Stimulated activated naive CD8-positive, alpha-beta T cell treated with anti-CD3 and anti-CD28 coated beads, Interleukin-15, Interleukin-2, amounts not matched to agents 100 U/mL and 50 U/mL, for 24 hours (primary cell): ENCODE measurements at regions not wholly inside any gene's neighbourhood (a gene's known extent, or its start where the extent isn't known, plus 50 kb on each side); places are given as distances from the start of the nearest gene placed in this dataset.
"Not testable (repeated sequence)": the region's sequence is repeated elsewhere in the genome, so short reads cannot be mapped to it uniquely, and the experiment has no call there.

Experiments used
- ATAC-seq: fragments of 150-1000 bp; cut with Tn5 transposase; one replicate; pipeline ENCODE4 v1.10.0; 2021
- DNase-seq: peaks from one replicate; pipeline ENCODE4 v3.0.0; 2021

- DNase-seq (no peak), ATAC-seq (no peak)
These were observed 121.0 kb upstream of the ZNF521 start for GRCh38 chr18:25473008-25473407.

GRCh38 chr18:25470756-25471524 lies 119.0 kb upstream of the ZNF521 start:
- ATAC-seq, result not testable (repeated sequence)

GRCh38 chr18:25470062-25470461 lies 118.1 kb upstream of the ZNF521 start:
- DNase-seq (no peak), ATAC-seq (no peak)

More at GRCh38 chr18:25470756-25471524, 119.0 kb upstream of the ZNF521 start:
- DNase-seq, result not testable (repeated sequence)

GRCh38 chr18:25469489-25469888 lies 117.5 kb upstream of the ZNF521 start:
- ATAC-seq, result no peak
- DNase-seq, result no peak

- no peak for ATAC-seq
- DNase-seq, result no peak
These were observed 115.4 kb upstream of the ZNF521 start for GRCh38 chr18:25467226-25467987.

GRCh38 chr18:25465152-25465732 lies 113.3 kb upstream of the ZNF521 start:
- DNase-seq (no peak), ATAC-seq (no peak)

DNA sequence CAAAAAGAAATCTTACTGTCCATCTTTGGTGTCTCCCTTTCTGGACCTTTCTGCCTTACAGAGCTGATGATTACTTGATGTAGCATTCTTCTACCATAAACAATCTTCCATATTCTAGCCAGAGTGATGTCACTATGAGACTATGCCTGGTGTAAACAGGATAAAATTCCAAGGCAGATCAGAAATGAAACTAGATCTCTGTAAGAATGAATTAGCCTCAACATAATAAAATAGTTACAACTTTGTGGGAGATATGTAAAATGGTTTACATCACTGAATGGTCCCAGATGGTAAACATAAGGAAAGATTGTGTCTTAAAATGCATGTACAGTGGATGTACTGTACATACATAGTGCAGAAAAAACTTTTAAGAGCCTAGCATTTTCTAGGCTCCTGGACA lies 112.3 kb upstream of the ZNF521 start:
- ATAC-seq, result no peak
- DNase-seq, result no peak

GRCh38 chr18:25463726-25464125 lies 111.8 kb upstream of the ZNF521 start:
- no peak for ATAC-seq
- DNase-seq, result no peak

DNA sequence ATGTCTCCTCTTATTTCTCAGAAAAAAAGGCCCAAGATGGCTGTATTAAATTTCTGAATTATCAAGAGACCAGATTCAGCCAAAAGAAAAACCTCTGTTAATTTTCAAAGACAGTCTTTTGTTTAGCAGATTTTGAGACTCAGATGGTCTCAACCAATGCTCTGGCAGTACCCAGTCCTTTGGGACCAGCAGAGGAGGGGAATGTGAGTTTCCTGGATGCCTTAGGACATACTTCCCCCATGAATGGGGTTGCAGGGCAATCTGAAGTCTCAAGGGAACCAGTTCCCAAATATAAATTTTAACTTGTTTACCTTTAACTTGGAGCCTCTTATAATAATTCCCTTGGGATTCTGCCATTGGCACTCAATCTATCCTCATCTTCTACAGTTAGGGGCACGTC lies 107.8 kb upstream of the ZNF521 start:
- no peak for ATAC-seq
- DNase-seq, result no peak

GRCh38 chr18:25457601-25458000 lies 105.6 kb upstream of the ZNF521 start:
- DNase-seq (no peak), ATAC-seq (no peak)

GRCh38 chr18:25457126-25457525 lies 105.2 kb upstream of the ZNF521 start:
- DNase-seq (no peak), ATAC-seq (no peak)

GRCh38 chr18:25456334-25457010 lies 104.5 kb upstream of the ZNF521 start:
- DNase-seq, result no peak
- ATAC-seq, result no peak

DNA sequence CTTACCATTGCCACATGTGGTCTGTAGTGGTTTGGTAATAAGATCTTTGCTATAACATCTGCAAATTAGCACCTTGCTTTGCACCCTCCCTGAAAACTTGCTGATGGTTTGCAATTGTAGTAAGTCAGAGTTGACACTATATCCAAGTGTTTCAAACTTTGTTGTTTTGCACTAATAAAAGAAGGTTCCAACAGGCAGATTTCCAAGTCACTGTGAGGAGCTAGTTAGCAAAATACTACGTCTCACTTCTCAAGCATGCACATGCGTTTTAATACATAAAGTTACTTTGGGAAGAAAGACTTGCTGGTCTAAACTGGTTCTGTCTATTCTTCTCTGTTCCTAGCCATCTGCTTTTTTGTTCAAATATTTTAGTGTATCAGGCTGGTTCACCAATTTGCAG lies 103.7 kb upstream of the ZNF521 start:
- DNase-seq, result no peak
- no peak for ATAC-seq

GRCh38 chr18:25455159-25455558 lies 103.2 kb upstream of the ZNF521 start:
- ATAC-seq (no peak), DNase-seq (no peak)

DNA sequence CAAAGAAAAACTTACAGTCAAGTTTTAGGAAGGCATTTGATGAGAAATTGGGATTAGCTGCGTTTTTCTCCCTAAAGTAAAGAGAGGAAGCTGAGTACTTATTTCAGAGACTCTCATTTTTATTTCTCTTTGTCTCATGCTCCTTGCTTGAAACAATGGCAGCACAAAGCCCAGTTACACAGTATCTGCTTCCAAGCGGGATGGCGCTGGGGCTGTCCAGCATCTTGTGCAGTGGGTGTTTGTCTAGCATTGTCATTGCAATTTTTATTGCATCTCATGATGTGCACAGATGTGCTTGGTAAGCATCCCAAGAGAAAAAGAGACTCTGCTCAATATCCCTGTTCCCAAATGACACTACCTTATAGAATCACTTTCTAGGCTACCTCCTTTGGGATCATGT lies 102.8 kb upstream of the ZNF521 start:
- ATAC-seq (no peak), DNase-seq (no peak)

DNA sequence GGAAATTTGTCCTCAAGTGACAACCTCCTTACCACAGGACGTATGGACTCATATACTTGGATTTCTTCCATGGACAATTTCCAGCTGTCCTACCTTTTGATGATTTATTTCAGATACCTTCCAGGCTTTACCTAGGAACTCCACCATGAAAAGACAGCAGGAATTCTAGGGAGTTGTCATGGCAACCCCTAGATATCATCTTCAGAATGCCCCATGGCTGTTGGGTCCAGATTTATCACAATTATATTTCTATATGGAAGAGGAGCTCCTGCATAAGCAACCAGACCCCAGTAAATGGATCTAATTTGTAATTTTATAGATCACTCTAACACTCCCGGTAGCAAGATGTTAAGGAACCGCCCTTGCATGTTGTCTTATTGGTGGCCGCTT lies 102.3 kb upstream of the ZNF521 start:
- DNase-seq, result no peak

GRCh38 chr18:25453556-25454269 lies 101.7 kb upstream of the ZNF521 start:
- ATAC-seq (no peak), DNase-seq (no peak)

More for the DNA sequence above, 102.3 kb upstream of the ZNF521 start:
- no peak for ATAC-seq

DNA sequence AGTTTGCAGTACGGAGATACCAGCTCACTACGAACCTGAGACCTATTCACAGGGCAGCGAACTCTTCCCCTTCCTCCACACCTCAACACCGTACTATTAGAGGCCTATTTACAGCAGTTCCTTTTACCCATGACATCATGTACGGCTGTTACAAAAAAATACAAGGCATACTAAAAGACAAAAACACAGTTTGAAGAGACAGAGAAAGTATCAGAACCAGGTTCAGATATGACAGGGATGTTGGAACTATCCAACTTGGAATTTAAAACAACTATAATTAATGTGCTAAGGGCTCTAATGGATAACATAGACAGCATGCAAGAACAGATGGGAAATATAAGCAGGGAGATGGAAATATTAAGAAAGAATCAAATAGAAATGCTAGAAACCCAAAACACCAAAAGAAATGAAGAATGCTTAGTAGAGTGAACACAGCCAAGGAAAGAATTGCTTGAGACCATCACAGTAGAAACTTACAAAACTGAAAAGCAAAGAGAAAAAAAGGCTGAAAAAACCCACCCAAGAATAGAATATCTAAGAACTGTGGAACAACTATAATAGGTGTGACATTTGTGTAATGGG lies 99.2 kb upstream of the ZNF521 start:
- ATAC-seq (no peak), DNase-seq (no peak)

- DNase-seq, result no peak
- ATAC-seq, result no peak
These were observed 97.1 kb upstream of the ZNF521 start for GRCh38 chr18:25449046-25449445.

- no peak for ATAC-seq
- DNase-seq, result no peak
These were observed 95.0 kb upstream of the ZNF521 start for GRCh38 chr18:25446972-25447371.

DNA sequence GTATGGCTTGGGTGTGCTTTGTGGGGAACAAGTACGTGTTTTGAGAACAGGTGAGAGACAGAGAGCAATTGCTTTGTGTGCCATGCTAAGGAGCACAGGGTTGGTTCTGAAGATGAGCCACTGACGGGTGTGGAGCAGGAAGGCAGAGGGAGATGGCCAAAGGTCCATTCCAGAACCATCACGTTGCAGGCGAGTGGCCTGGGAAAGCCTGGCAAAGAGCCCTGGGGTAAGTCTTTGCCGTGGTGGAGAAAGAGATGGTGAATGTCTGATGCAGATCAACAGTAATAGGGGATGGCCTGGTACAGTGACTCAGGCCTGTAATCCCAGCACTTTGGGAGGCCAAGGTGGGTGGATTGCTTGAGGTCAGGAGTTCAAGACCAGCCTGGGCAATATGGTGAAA lies 93.5 kb upstream of the ZNF521 start:
- ATAC-seq, result no peak

GRCh38 chr18:25443776-25444175 lies 91.8 kb upstream of the ZNF521 start:
- DNase-seq, result no peak

More for the DNA sequence above, 93.5 kb upstream of the ZNF521 start:
- DNase-seq, result no peak

More at GRCh38 chr18:25443776-25444175, 91.8 kb upstream of the ZNF521 start:
- no peak for ATAC-seq
